ENCODE measurements at regions not wholly inside any gene's neighbourhood (a gene's known extent, or its start where the extent isn't known, plus 50 kb on each side); places are given as distances from the start of the nearest gene placed in this dataset.

GRCh38 chr21:15174923-15175322 lies 110.1 kb upstream of the NRIP1 start:
- H3K36me3 ChIP-seq = no peaks in the 10 kb centered on the region
- no peak overlapping the region for H3K4me3 ChIP-seq
- no peak overlapping the region for H3K27ac ChIP-seq
- no peaks in the 10 kb centered on the region for H3K4me1 ChIP-seq
- intact Hi-C loops (cut with DNase I; ENCODE audit: low total_unique reads) = no loop called here
- DNase-seq (ENCODE audit: low spot score in 2 of 2) = no peak
- H3K27me3 ChIP-seq = no peaks in the 10 kb centered on the region
- no peak for TF ChIP-seq POLR2A (IDR thresholded peaks at IDR 0.05)
- TF ChIP-seq CTCF (IDR thresholded peaks at IDR 0.05) = no peak
- no peak for TF ChIP-seq POLR2AphosphoS5 (IDR thresholded peaks at IDR 0.05)
- H3K9me3 ChIP-seq = no peaks in the 10 kb centered on the region

- intact Hi-C loops (cut with DNase I; ENCODE audit: low total_unique reads) = no loop called here
Measured at GRCh38 chr21:15182731-15183130, 117.9 kb upstream of the NRIP1 start.

GRCh38 chr21:15183813-15184257 lies 119.0 kb upstream of the NRIP1 start:
- no peak for TF ChIP-seq CTCF (IDR thresholded peaks at IDR 0.05)
- TF ChIP-seq POLR2AphosphoS5 (IDR thresholded peaks at IDR 0.05) = no peak
- TF ChIP-seq POLR2A (IDR thresholded peaks at IDR 0.05) = no peak
- H3K4me3 ChIP-seq = no peak overlapping the region
- intact Hi-C loops (cut with DNase I; ENCODE audit: low total_unique reads) = no loop called here
- no peaks in the 10 kb centered on the region for H3K36me3 ChIP-seq
- H3K4me1 ChIP-seq = no peaks in the 10 kb centered on the region
- H3K9me3 ChIP-seq = no peaks in the 10 kb centered on the region
- H3K27me3 ChIP-seq = no peaks in the 10 kb centered on the region
- no peak for DNase-seq (ENCODE audit: low spot score in 2 of 2)
- no peak overlapping the region for H3K27ac ChIP-seq

More at GRCh38 chr21:15182731-15183130, 117.9 kb upstream of the NRIP1 start:
- Histone ChIP-seq H3K4me3 (no peak overlapping the region), H3K27me3 (no peaks in the 10 kb centered on the region), H3K36me3 (no peaks in the 10 kb centered on the region), H3K9me3 (no peaks in the 10 kb centered on the region), H3K27ac (no peak overlapping the region), H3K4me1 (no peaks in the 10 kb centered on the region)
- TF ChIP-seq CTCF (IDR thresholded peaks at IDR 0.05) (no peak), POLR2AphosphoS5 (IDR thresholded peaks at IDR 0.05) (no peak), POLR2A (IDR thresholded peaks at IDR 0.05) (no peak)
- no peak for DNase-seq (ENCODE audit: low spot score in 2 of 2)

DNA sequence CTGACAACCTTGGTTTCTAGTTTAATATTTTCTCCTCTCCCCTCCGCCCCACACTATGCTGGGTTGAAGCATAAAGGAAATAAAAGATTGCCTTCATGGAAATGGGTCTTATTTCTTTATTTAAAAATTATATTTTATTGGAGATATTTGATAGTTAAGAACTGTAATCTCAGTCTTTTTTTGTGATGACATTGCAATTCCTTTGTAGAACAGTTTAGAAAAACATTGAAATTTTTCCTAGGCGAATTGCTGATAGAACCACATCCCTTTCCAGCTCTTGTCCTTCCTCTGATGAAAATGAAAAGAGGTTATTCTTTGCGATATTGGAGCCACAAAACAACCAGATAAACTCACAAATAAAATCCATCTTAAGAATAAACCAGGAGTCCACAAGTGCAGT lies 125.6 kb upstream of the NRIP1 start:
- DNase-seq (ENCODE audit: low spot score in 2 of 2) = no peak
- Histone ChIP-seq H3K36me3 (no peaks in the 10 kb centered on the region), H3K4me3 (no peak overlapping the region), H3K27me3 (no peaks in the 10 kb centered on the region), H3K27ac (no peak overlapping the region), H3K9me3 (no peaks in the 10 kb centered on the region), H3K4me1 (no peaks in the 10 kb centered on the region)
- no peak for TF ChIP-seq POLR2AphosphoS5 (IDR thresholded peaks at IDR 0.05)
- no peak for TF ChIP-seq CTCF (IDR thresholded peaks at IDR 0.05)
- TF ChIP-seq POLR2A (IDR thresholded peaks at IDR 0.05) = no peak
- intact Hi-C loops (cut with DNase I; ENCODE audit: low total_unique reads) = no loop called here

- no peaks in the 10 kb centered on the region for H3K9me3 ChIP-seq
- no peaks in the 10 kb centered on the region for H3K4me1 ChIP-seq
- intact Hi-C loops (cut with DNase I; ENCODE audit: low total_unique reads) = no loop called here
- H3K36me3 ChIP-seq = no peaks in the 10 kb centered on the region
- DNase-seq (ENCODE audit: low spot score in 2 of 2) = no peak
- H3K27ac ChIP-seq = no peak overlapping the region
- H3K27me3 ChIP-seq = no peaks in the 10 kb centered on the region
- no peak for TF ChIP-seq CTCF (IDR thresholded peaks at IDR 0.05)
- TF ChIP-seq POLR2AphosphoS5 (IDR thresholded peaks at IDR 0.05) = no peak
- no peak for TF ChIP-seq POLR2A (IDR thresholded peaks at IDR 0.05)
- H3K4me3 ChIP-seq = no peak overlapping the region
Measured at GRCh38 chr21:15190837-15191236, 126.0 kb upstream of the NRIP1 start.

All from breast epithelium (tissue), 4 donors.